Jurkat, Clone E6-1 (cell line): ENCODE measurements at regions not wholly inside any gene's neighbourhood (a gene's known extent, or its start where the extent isn't known, plus 50 kb on each side); places are given as distances from the start of the nearest gene placed in this dataset.
A peak's percentile ranks its signal among the peaks of the same experiment; 100 is the strongest.

Source experiments
- DNase-seq: peaks from one replicate; pipeline ENCODE4 v3.0.0-alpha.2; 2011; ENCODE audit warnings: low read depth, low spot score
- H3K4me3 ChIP-seq: 2 replicates; pipeline ENCODE4 v1.5.1; 2011; ENCODE audit warnings: mild to moderate bottlenecking, low read length, control low read depth, moderate library complexity

GRCh38 chr1:80245813-80246212 is 1239.3 kb upstream of the ADGRL4 start:
- DNase-seq, result no peak
- H3K4me3 ChIP-seq, result no peak overlapping the region

GRCh38 chr1:80244372-80244771 is 1237.8 kb upstream of the ADGRL4 start:
- DNase-seq, result no peak
- no peak overlapping the region for H3K4me3 ChIP-seq

DNA sequence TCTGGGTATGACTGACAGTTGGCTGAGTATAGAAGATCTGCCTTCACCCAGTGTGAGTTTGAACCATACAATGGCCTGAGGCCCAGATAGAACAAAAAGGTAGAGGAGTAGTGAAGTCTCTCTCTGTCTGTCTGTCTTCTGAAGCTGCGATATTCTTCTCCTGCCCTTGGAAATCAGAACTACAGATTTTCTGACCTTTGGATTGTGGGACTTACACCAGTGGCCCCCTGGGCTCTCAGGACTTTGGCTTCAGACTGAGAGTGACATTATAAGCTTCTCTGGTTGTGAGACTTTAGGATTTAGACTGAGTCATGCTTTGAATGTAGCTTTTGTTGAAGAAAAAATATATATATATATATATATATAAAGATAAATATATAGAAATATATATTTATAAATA is 1235.0 kb upstream of the ADGRL4 start:
- no peak overlapping the region for H3K4me3 ChIP-seq
- DNase-seq, result no peak

GRCh38 chr1:80225510-80225909 is 1219.0 kb upstream of the ADGRL4 start:
- H3K4me3 ChIP-seq, result no peak overlapping the region
- DNase-seq, result no peak

GRCh38 chr1:80221319-80221718 is 1214.8 kb upstream of the ADGRL4 start:
- no peak for DNase-seq
- no peak overlapping the region for H3K4me3 ChIP-seq

- peak; percentile 31 for DNase-seq
- no peak overlapping the region for H3K4me3 ChIP-seq
These were observed 1211.6 kb upstream of the ADGRL4 start for GRCh38 chr1:80218112-80218511.

GRCh38 chr1:80217377-80217986 is 1211.0 kb upstream of the ADGRL4 start:
- DNase-seq, result no peak
- H3K4me3 ChIP-seq, result no peak overlapping the region

- no peak overlapping the region for H3K4me3 ChIP-seq
- no peak for DNase-seq
These were observed 1208.5 kb upstream of the ADGRL4 start for GRCh38 chr1:80214888-80215540.

DNA sequence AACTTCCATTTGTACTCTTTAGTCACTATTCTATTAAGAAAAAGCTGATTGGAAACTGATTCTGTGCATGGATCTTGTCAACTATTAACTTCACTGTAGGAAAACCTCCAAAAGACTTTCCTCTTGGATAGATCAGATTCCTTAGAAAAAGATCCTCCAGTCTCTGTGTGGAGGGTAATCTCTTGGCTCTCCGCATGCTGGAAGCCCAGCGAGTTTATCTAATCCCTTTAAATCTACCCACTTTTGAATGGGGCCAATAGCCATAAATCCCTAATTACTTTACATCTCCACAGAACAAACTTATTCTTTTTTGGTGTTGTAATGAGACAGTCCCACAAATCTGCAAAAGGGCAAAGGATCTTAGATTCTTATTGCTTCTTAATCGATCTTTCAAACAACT is 1206.4 kb upstream of the ADGRL4 start:
- DNase-seq, result no peak
- H3K4me3 ChIP-seq, result no peak overlapping the region

- no peak for DNase-seq
These were observed 1205.3 kb upstream of the ADGRL4 start for GRCh38 chr1:80211691-80212380.

GRCh38 chr1:80202118-80202517 is 1195.6 kb upstream of the ADGRL4 start:
- no peak overlapping the region for H3K4me3 ChIP-seq
- no peak for DNase-seq

More at GRCh38 chr1:80211691-80212380, 1205.3 kb upstream of the ADGRL4 start:
- H3K4me3 ChIP-seq, result no peak overlapping the region

DNA sequence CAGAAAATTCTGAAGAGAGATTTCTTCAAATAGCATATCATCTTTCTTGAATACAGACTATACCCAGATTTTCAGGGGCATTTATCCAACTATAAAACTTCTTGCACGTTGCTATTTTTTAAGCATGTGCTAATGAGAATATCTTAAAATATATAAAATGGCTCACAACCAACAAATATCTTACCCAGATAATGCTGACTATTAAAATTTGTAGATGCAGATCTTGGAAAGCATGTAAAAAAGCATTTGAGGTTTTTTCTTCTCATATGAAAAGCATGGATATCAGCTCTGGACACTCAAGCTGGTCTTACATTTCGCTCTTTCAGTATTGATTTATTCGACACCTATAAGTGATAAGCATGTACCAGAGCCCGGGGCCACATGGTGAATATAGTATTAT is 1187.7 kb upstream of the ADGRL4 start:
- H3K4me3 ChIP-seq, result no peak overlapping the region
- DNase-seq, result no peak

GRCh38 chr1:80181418-80181817 is 1174.9 kb upstream of the ADGRL4 start:
- no peak for DNase-seq

GRCh38 chr1:80171631-80172030 is 1165.1 kb upstream of the ADGRL4 start:
- H3K4me3 ChIP-seq, result no peak overlapping the region
- no peak for DNase-seq

More at GRCh38 chr1:80181418-80181817, 1174.9 kb upstream of the ADGRL4 start:
- no peak overlapping the region for H3K4me3 ChIP-seq

DNA sequence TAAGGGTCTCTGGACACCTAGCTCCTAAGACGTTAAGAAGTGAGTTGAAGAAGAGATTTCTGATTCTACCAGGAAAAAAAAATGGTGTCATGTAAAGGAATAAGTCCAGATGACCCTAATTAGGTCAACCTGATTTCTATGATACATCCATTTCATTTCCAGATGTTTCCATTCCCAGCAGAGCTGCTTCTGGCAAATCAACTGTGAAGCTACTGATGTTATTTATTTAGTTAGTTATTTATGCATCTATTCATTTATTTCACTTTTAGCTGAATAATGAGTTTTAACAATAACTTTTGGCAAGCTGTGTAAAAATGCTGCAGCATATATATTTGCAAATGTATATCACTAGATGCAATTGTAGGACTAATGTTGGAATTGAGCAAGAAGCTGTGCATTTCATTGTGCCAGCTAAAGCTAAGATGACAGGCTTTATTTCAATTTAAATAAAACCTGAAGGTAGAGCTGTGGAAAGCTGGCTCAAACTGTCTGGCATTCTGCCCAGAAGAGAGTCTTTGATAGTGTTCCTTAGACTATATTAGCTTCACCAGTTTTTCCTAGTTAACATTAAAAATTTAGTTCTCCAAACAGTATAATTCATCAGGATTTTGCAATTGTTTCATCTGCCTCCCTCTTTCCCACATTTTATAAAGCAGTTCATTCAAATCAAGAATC is 1164.4 kb upstream of the ADGRL4 start:
- DNase-seq, result no peak

GRCh38 chr1:80164150-80164549 is 1157.6 kb upstream of the ADGRL4 start:
- no peak overlapping the region for H3K4me3 ChIP-seq
- no peak for DNase-seq

More for the DNA sequence above, 1164.4 kb upstream of the ADGRL4 start:
- H3K4me3 ChIP-seq, result no peak overlapping the region

GRCh38 chr1:80163686-80164085 is 1157.2 kb upstream of the ADGRL4 start:
- DNase-seq, result no peak
- H3K4me3 ChIP-seq, result no peak overlapping the region

DNA sequence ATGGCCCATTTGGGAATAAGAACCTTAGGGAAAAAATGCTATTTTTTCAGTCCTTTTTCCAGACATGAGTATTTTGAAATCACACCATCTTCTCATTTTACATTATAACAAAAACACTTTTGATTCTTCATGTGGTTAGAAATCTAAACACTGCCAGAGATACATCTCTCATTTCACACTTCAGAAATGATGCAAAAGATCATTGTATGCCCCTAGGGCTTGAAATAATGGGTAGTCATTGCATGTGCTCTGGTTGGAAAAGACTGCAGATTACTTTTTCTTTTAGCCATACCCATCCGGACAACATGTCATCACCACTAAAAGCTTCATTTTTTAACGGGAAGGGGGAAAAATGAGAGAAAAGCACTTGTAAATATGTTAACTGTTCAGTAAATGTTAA is 1152.2 kb upstream of the ADGRL4 start:
- H3K4me3 ChIP-seq, result no peak overlapping the region
- DNase-seq, result no peak

- H3K4me3 ChIP-seq, result no peak overlapping the region
- DNase-seq, result no peak
These were observed 1151.7 kb upstream of the ADGRL4 start for GRCh38 chr1:80158266-80158665.

DNA sequence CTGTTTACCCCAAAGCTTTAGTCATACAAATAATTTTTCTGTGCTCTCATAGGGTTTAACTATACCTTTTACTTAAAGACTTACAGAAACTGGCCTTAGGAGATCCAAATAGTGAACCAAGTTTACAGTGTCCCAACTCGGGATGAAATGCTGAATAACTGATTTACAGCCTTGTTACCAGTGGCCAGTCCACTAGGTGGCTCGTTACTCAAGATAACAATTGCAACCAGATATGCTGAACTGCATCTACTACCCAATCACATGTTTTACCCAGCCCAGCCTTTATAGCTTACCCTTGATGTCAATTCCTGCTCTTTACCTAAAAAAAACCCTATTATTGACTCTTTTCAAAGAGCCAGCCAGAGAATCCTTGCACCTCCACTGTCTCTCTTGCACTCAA is 1148.8 kb upstream of the ADGRL4 start:
- no peak overlapping the region for H3K4me3 ChIP-seq
- no peak for DNase-seq
